ENCODE measurements at regions not wholly inside any gene's neighbourhood (a gene's known extent, or its start where the extent isn't known, plus 50 kb on each side); places are given as distances from the start of the nearest gene placed in this dataset.
"Not testable (repeated sequence)": the region's sequence is repeated elsewhere in the genome, so short reads cannot be mapped to it uniquely, and the experiment has no call there.

GRCh38 chr5:130323804-130324454 is 419.7 kb downstream of the CHSY3 start:
- DNase-seq, result no peak
- Histone ChIP-seq H3K4me3 (no peak overlapping the region), H3K36me3 (no peaks in the 10 kb centered on the region), H3K9me3 (no peaks in the 10 kb centered on the region), H3K27ac (no peak overlapping the region), H3K27me3 (no peaks in the 10 kb centered on the region), H3K4me1 (no peaks in the 10 kb centered on the region)
- TF ChIP-seq POLR2A (IDR thresholded peaks at IDR 0.05) (no peak), CTCF (IDR thresholded peaks at IDR 0.05) (no peak)

GRCh38 chr5:130321931-130322330 is 417.7 kb downstream of the CHSY3 start:
- no peak for TF ChIP-seq CTCF (IDR thresholded peaks at IDR 0.05)
- TF ChIP-seq POLR2A (IDR thresholded peaks at IDR 0.05), result no peak

GRCh38 chr5:130316971-130317680 is 412.9 kb downstream of the CHSY3 start:
- no peaks in the 10 kb centered on the region for H3K36me3 ChIP-seq
- no peaks in the 10 kb centered on the region for H3K4me1 ChIP-seq
- H3K9me3 ChIP-seq, result no peaks in the 10 kb centered on the region
- no peak for TF ChIP-seq POLR2A (IDR thresholded peaks at IDR 0.05)
- no peak for TF ChIP-seq CTCF (IDR thresholded peaks at IDR 0.05)
- H3K27me3 ChIP-seq, result no peaks in the 10 kb centered on the region
- DNase-seq, result no peak
- H3K4me3 ChIP-seq, result no peak overlapping the region
- H3K27ac ChIP-seq, result no peak overlapping the region

More at GRCh38 chr5:130321931-130322330, 417.7 kb downstream of the CHSY3 start:
- Histone ChIP-seq H3K27ac (no peak overlapping the region), H3K4me1 (no peaks in the 10 kb centered on the region), H3K27me3 (no peaks in the 10 kb centered on the region), H3K9me3 (no peaks in the 10 kb centered on the region), H3K4me3 (no peak overlapping the region), H3K36me3 (no peaks in the 10 kb centered on the region)
- DNase-seq, result no peak

- H3K36me3 ChIP-seq, result no peaks in the 10 kb centered on the region
- no peaks in the 10 kb centered on the region for H3K4me1 ChIP-seq
- H3K9me3 ChIP-seq, result no peaks in the 10 kb centered on the region
- H3K27me3 ChIP-seq, result no peaks in the 10 kb centered on the region
- no peak for DNase-seq
- H3K4me3 ChIP-seq, result no peak overlapping the region
- no peak for TF ChIP-seq POLR2A (IDR thresholded peaks at IDR 0.05)
- no peak for TF ChIP-seq CTCF (IDR thresholded peaks at IDR 0.05)
- no peak overlapping the region for H3K27ac ChIP-seq
Measured at GRCh38 chr5:130295235-130295634, 391.0 kb downstream of the CHSY3 start.

- H3K27ac ChIP-seq, DNase-seq, H3K4me3 ChIP-seq, H3K36me3 ChIP-seq, H3K4me1 ChIP-seq, H3K9me3 ChIP-seq, H3K27me3 ChIP-seq: not testable (repeated sequence)
Measured at GRCh38 chr5:130294798-130295197, 390.5 kb downstream of the CHSY3 start.

GRCh38 chr5:130290219-130290618 is 386.0 kb downstream of the CHSY3 start:
- no peaks in the 10 kb centered on the region for H3K4me1 ChIP-seq
- TF ChIP-seq CTCF (IDR thresholded peaks at IDR 0.05) (no peak), POLR2A (IDR thresholded peaks at IDR 0.05) (no peak)
- H3K27me3 ChIP-seq, result no peaks in the 10 kb centered on the region
- H3K9me3 ChIP-seq, result no peaks in the 10 kb centered on the region
- no peak overlapping the region for H3K4me3 ChIP-seq
- H3K27ac ChIP-seq, result no peak overlapping the region
- H3K36me3 ChIP-seq, result no peaks in the 10 kb centered on the region
- no peak for DNase-seq
